ENCODE measurements at regions not wholly inside any gene's neighbourhood (a gene's known extent, or its start where the extent isn't known, plus 50 kb on each side); places are given as distances from the start of the nearest gene placed in this dataset.

GRCh38 chr6:139955366-139956155, 581.1 kb upstream of the CITED2 start:
- no peak for TF ChIP-seq EZH2 (IDR thresholded peaks at IDR 0.05; ENCODE audit: insufficient read depth, poor library complexity, severe bottlenecking)
- TF ChIP-seq EZH2phosphoT487 (IDR thresholded peaks at IDR 0.05; ENCODE audit: insufficient read depth, low read depth), result no peak

Measured in GM23248 (cell line).